ENCODE measurements at regions not wholly inside any gene's neighbourhood (a gene's known extent, or its start where the extent isn't known, plus 50 kb on each side); places are given as distances from the start of the nearest gene placed in this dataset.

DNA sequence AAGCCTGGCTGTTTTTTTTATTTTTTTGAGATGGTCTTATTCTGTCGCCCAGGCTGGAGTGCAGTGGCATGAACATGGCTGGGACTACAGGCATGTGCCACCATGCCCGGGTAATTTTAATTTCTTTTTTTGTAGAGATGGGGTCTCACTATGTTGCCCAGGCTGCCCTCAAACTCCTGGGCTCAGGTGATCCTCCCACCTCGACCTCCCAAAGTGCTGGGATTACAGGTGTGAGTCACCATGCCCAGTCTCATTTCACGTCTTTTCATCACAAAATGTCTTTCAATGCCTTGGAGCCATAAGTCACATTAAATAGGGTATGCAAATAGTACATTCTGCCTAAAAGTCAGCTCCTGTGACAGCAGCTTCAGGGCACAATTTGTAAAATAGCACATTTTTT is 52.8 kb downstream of the SOX2 start:
- H3K9me3 Mint-ChIP-seq (ENCODE audit: low read depth) = no peaks in the 10 kb centered on the region
- CTCF ChIA-PET = no interaction called here
- no peaks in the 10 kb centered on the region for H3K27me3 Mint-ChIP-seq
- no peaks in the 10 kb centered on the region for H3K4me1 Mint-ChIP-seq
- no peak overlapping the region for H3K4me3 Mint-ChIP-seq
- no peak overlapping the region for H3K27ac Mint-ChIP-seq
- no peaks in the 10 kb centered on the region for H3K36me3 Mint-ChIP-seq
- no peak for DNase-seq
- ATAC-seq = no peak

DNA sequence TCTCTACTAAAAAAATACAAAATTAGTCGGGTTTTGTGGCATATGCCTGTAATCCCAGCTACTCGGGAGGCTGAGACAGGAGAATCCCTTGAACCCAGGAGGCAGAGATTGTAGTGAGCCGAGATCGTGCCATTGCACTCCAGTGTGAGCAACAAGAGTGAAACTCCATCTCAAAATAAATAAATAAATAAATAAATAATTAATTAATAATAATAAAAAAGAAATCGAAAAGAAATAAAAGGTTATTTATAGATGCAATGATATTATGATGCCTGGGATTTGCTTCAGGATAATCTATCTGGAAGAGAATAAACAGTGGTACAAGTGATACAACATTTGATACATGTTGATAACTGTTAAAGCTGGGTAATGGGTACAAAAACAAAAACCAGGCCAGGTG is 58.6 kb downstream of the SOX2 start:
- Mint-ChIP-seq H3K27me3 (no peaks in the 10 kb centered on the region), H3K4me1 (no peaks in the 10 kb centered on the region), H3K4me3 (no peak overlapping the region), H3K9me3 (ENCODE audit: low read depth) (peaks cover 2% of the 10 kb centered on the region), H3K36me3 (no peaks in the 10 kb centered on the region), H3K27ac (no peak overlapping the region)
- CTCF ChIA-PET = no interaction called here
- ATAC-seq (no peak), DNase-seq (no peak)

DNA sequence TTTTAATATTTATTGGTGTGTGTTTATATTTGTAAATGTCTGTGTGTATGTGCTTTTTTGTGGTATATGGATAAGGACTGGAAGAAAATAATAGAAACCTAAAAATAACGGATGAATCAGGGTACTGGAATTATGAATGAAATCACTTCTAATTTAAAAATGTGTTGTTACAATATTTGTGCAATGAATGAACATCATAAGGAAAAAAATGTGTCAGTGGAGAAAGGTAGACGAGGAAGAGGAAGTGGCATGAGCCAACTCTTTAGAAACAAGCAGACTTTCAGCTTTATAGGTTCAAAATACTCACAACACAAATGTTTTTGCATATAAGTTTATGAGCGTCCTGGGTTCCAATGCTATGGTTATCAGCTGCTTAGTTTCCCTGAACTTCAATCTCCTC is 59.4 kb downstream of the SOX2 start:
- DNase-seq (no peak), ATAC-seq (no peak)
- Mint-ChIP-seq H3K4me3 (no peak overlapping the region), H3K4me1 (no peaks in the 10 kb centered on the region), H3K9me3 (ENCODE audit: low read depth) (peaks cover 2% of the 10 kb centered on the region), H3K27me3 (no peaks in the 10 kb centered on the region), H3K27ac (no peak overlapping the region), H3K36me3 (no peaks in the 10 kb centered on the region)
- CTCF ChIA-PET = interaction anchor here (1.0 kb wide), 1 partner anchor 12 kb away, joined by 3 read pairs; no protein-coding TSS in a partner anchor

DNA sequence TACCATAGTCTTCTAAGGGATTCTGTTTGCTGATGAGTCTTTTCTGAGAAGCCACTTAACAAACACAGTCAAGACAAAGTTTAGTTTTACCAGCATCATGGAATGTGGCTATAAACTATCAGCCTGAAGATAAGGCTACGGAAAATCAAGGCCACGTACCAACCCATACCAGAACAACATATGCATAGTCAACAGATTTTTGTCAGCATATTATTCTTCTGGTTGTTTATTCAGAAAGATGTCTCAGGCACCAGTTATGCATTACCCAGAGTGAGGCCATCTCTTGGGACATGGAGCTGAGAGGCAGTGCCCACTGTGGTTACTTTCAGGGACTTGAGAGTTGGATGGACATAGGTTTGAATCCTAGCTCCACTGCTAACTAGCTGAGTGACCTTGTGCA is 60.4 kb downstream of the SOX2 start:
- Mint-ChIP-seq H3K27ac (no peak overlapping the region), H3K27me3 (no peaks in the 10 kb centered on the region), H3K9me3 (ENCODE audit: low read depth) (peaks cover 2% of the 10 kb centered on the region), H3K36me3 (no peaks in the 10 kb centered on the region), H3K4me1 (no peaks in the 10 kb centered on the region), H3K4me3 (no peak overlapping the region)
- ATAC-seq (no peak), DNase-seq (no peak)
- CTCF ChIA-PET = interaction anchor here (1.0 kb wide), 1 partner anchor 13 kb away, joined by 3 read pairs; no protein-coding TSS in a partner anchor

DNA sequence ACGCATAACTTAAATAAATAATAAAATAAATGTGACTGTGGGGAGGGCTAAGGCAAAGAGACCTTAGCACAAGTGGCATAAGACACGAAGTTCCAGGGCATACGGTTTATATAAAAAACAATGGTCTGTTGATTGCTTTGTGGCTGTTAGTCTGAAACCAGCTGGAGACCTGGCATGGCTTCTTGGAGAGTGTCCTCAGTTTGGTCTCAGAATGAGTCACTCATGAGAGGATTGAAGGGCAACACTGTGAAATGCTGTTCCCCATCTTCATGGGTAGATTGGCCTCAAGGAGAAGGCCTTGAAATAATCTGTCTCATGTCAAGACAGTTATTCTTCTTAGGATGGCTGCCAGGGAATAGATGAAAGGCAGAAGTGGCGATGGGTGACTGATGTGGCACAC is 62.2 kb downstream of the SOX2 start:
- Mint-ChIP-seq H3K4me1 (no peaks in the 10 kb centered on the region), H3K36me3 (no peaks in the 10 kb centered on the region), H3K27me3 (no peaks in the 10 kb centered on the region), H3K9me3 (ENCODE audit: low read depth) (peaks cover 2% of the 10 kb centered on the region), H3K4me3 (no peak overlapping the region), H3K27ac (no peak overlapping the region)
- DNase-seq = no peak
- CTCF ChIA-PET = no interaction called here
- ATAC-seq = no peak

DNA sequence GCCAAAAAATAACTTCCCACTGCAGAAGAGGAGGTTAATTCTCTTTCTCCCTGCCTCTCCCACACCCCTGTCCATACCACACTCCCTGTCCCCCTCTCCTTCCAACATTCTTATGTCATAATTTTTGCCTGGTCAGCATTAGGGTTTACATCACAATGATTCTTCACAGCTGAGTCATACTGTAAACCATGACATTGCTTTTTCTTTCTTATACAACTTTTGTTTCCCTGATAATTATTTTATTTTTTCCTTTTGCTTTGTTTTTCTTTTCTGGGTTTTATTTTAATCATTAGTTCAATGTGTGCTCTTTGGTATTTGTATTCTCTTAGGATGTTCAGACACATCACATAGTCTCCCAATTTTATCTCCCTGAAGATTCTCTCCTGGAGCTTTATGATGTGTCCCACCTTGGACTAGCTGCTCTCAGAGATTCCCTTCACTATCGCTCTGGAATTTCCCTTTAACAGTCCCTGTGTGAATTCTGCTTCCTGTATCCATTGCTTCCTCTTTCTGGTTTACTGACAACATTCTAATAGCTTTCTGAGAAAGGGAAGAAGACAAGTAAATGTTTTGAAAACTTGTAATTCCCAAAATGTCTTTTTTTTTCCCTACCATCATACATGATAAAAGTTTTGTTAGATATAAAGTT is 70.7 kb downstream of the SOX2 start:
- no peak overlapping the region for H3K4me3 Mint-ChIP-seq
- no peaks in the 10 kb centered on the region for H3K27me3 Mint-ChIP-seq
- no peak for DNase-seq
- peaks cover 2% of the 10 kb centered on the region for H3K9me3 Mint-ChIP-seq (ENCODE audit: low read depth)
- no peaks in the 10 kb centered on the region for H3K4me1 Mint-ChIP-seq
- H3K27ac Mint-ChIP-seq = no peak overlapping the region
- CTCF ChIA-PET = no interaction called here
- no peak for ATAC-seq
- H3K36me3 Mint-ChIP-seq = no peaks in the 10 kb centered on the region

DNA sequence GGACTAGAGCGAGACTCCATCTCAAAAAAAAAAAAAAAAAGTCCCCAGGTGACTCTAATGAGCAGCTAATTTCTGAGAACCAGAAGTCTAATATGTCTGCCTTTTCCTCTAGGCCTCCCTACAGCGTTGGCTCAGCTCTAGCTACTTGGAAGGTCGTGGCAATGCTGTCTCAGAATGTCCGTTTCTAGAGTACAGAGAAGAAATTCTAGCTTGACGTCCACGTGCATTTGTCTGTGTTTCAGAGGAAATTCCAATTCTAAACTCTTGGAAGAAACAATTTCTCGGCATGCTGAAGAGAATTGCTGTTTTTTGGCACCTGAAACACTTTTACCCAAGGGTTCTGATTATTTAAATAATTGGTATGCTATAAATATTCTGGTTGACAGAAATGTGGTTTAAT is 78.8 kb downstream of the SOX2 start:
- CTCF ChIA-PET = interaction anchor here (0.9 kb wide), 1 partner anchor 82 kb away, joined by 3 read pairs; no protein-coding TSS in a partner anchor

DNA sequence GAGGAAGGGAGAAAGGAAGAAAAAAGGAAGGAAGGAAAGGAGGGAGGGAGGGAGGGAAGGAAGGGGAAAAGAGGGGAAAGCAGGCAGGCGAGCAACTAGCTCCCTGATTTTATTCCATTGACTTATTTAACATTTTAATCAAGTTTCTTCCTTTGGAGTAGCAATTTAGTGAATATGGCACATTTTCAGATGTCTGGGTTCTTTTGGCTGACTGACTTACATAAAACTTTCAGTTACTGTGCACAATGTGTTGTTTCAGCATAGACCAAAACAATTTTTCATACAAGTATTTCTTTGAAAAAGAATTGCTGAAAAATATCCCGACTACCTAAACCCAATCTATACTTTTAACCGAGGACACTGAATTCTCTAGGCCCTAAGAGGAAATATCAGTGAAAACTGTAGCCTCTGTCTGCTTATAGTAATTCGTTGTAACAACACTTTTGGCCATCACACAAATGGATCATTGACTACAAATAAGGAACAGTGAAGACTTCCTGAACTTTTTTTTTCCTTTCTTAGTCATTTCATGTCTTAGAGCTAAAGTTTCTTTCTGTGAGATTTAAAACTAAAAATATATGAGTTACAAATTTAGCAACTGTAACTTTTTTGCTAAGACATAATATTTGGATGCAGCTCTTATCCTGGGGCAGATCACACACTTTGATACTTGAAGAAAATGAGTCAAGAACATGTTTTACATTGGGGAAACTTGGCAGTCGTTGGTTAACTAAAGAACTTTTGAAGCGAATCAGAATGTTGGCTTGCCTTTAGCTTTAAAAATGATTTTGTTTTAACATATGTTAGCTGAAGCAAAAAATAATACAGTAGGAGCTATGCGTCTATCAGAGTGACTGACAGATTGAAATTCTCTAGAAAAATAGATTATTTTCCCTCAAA is 79.6 kb downstream of the SOX2 start:
- DNase-seq = no peak
- H3K36me3 Mint-ChIP-seq = no peaks in the 10 kb centered on the region
- H3K4me3 Mint-ChIP-seq = no peak overlapping the region
- H3K4me1 Mint-ChIP-seq = no peaks in the 10 kb centered on the region
- no peaks in the 10 kb centered on the region for H3K27me3 Mint-ChIP-seq
- no peak for ATAC-seq
- peaks cover 2% of the 10 kb centered on the region for H3K9me3 Mint-ChIP-seq (ENCODE audit: low read depth)
- CTCF ChIA-PET = interaction anchor here (0.9 kb wide), 1 partner anchor 82 kb away, joined by 3 read pairs; no protein-coding TSS in a partner anchor
- no peak overlapping the region for H3K27ac Mint-ChIP-seq

More for the DNA sequence above, 78.8 kb downstream of the SOX2 start:
- Mint-ChIP-seq H3K36me3 (no peaks in the 10 kb centered on the region), H3K27ac (no peak overlapping the region), H3K4me3 (no peak overlapping the region), H3K27me3 (no peaks in the 10 kb centered on the region), H3K9me3 (ENCODE audit: low read depth) (peaks cover 2% of the 10 kb centered on the region), H3K4me1 (no peaks in the 10 kb centered on the region)
- ATAC-seq (no peak), DNase-seq (no peak)

DNA sequence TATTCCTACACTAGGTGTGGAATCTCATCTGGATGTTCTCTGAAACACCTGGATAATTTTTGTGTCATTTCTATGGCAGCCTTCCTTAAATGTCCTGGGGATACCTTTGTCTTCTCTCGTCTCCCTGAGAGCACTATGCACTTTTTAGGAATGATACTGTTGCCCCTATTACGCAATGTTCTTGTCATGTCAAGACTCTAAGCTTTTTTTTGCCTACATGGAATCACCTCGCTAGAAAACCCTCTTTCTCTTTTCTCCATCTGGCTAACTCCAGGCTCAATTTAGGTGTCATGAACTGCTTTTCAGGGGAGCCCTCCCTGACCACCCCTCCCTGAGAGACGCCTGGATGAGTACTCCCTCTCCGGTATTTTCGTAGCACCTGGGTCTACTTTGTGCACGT is 81.3 kb downstream of the SOX2 start:
- Mint-ChIP-seq H3K9me3 (ENCODE audit: low read depth) (no peaks in the 10 kb centered on the region), H3K36me3 (no peaks in the 10 kb centered on the region), H3K4me3 (no peak overlapping the region), H3K4me1 (no peaks in the 10 kb centered on the region), H3K27me3 (no peaks in the 10 kb centered on the region), H3K27ac (no peak overlapping the region)
- DNase-seq (no peak), ATAC-seq (no peak)
- CTCF ChIA-PET = no interaction called here

DNA sequence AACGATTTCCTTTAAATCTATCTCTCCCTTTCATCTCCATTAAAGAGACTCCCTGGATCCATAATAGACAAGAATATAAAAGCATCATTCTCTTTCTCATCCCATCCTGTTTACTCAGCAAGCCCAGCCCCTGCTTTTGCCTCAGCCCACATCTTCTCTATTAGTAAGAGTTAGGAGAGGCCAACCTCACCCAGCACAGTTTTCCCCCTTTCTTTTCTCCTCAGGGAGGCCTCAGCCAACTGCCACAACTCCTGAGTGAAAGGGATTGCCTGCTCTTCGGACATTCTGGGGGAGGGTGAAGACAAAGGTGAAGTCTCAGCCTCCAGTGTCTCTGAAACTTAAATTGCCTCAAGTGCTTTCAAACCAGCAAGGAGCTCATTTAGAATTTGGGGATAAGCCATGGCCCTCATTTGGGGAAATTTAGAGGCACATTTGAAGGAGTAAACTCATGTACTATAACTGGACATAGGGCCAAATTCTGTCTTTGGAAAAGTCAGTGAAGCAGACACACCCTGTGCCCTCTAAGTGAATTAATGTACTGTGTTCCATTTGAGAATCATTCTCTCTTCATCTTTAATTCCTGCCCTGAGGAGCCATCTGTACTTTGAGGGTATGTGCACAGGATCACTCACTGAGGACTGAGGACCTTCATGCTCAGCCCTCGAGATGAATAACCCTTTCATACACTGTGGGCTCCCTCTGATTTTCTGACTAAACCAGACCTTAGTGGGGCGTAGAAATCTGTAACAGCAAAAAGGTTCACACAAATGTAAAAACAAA is 82.5 kb downstream of the SOX2 start:
- no peaks in the 10 kb centered on the region for H3K9me3 Mint-ChIP-seq (ENCODE audit: low read depth)
- no peak for DNase-seq
- no peaks in the 10 kb centered on the region for H3K4me1 Mint-ChIP-seq
- H3K27ac Mint-ChIP-seq = no peak overlapping the region
- no peaks in the 10 kb centered on the region for H3K27me3 Mint-ChIP-seq
- no peak overlapping the region for H3K4me3 Mint-ChIP-seq
- CTCF ChIA-PET = no interaction called here
- ATAC-seq = no peak
- H3K36me3 Mint-ChIP-seq = no peaks in the 10 kb centered on the region

DNA sequence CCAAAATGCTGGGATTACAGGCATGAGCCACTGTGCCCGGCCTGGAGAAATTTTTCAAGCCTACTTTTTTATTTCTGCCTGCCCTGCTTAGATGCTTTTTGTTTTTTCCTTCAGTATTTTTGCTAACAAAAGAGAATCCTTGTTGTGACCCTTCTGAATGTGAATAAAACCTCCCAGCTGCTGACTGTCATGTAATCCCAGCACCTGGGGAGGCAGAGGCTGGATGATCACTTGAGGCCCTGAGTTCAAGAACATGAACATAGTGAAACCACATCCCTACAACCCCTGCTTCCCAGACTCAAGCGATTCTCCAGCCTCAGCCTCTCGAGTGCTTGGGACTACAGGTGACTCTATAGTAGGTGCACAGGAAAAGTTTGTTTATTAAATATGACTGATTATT is 84.9 kb downstream of the SOX2 start:
- H3K36me3 Mint-ChIP-seq = no peaks in the 10 kb centered on the region
- H3K4me3 Mint-ChIP-seq = no peak overlapping the region
- no peak overlapping the region for H3K27ac Mint-ChIP-seq
- ATAC-seq = no peak
- no peaks in the 10 kb centered on the region for H3K9me3 Mint-ChIP-seq (ENCODE audit: low read depth)
- no peak for DNase-seq
- no peaks in the 10 kb centered on the region for H3K27me3 Mint-ChIP-seq
- CTCF ChIA-PET = no interaction called here
- H3K4me1 Mint-ChIP-seq = no peaks in the 10 kb centered on the region

DNA sequence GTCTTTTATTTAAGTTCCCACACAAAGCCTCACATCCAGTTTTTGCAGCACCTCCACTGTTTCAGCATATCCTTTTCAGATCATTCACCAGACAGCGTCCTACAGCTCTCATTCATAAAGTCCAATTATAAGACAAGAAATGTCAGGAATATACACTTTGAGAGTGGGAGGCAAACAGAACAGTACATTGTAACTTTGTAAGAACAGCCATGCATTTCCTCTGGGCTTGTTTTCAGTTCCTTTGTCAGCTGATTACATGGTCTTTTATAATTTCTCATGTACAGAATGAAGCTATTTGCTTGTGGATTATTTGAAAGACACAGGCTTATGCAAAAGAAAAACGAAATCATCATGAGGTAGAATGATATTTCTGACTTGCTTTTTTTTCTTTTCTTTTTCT is 85.7 kb downstream of the SOX2 start:
- CTCF ChIA-PET = no interaction called here
- H3K4me1 Mint-ChIP-seq = no peaks in the 10 kb centered on the region
- DNase-seq (no peak), ATAC-seq (no peak)
- H3K4me3 Mint-ChIP-seq = no peak overlapping the region
- no peaks in the 10 kb centered on the region for H3K27me3 Mint-ChIP-seq
- no peak overlapping the region for H3K27ac Mint-ChIP-seq
- H3K9me3 Mint-ChIP-seq (ENCODE audit: low read depth) = no peaks in the 10 kb centered on the region
- no peaks in the 10 kb centered on the region for H3K36me3 Mint-ChIP-seq

DNA sequence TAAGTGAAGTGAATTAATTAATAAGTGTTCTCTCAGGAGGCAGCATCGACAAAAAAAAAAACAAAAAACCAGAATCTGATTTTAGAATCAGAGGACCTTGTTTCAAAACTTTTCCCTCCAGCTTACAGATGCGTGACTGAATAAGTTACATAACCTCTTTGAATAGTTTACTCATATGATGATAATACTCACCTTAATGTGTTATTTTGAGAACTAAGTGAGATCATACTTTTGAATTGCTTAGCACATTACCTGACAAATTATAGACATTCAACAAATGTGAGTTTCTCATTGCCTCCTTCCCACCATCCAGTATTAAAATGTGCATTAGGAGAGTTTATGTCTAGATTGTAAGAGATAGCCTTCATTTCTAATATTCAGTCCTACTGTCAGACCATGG is 94.0 kb downstream of the SOX2 start:
- H3K9me3 Mint-ChIP-seq (ENCODE audit: low read depth) = peaks cover 2% of the 10 kb centered on the region
- ATAC-seq (no peak), DNase-seq (no peak)
- H3K4me1 Mint-ChIP-seq = no peaks in the 10 kb centered on the region
- no peak overlapping the region for H3K27ac Mint-ChIP-seq
- CTCF ChIA-PET = no interaction called here
- H3K4me3 Mint-ChIP-seq = no peak overlapping the region
- H3K27me3 Mint-ChIP-seq = no peaks in the 10 kb centered on the region
- no peaks in the 10 kb centered on the region for H3K36me3 Mint-ChIP-seq
